ENCODE measurements at regions not wholly inside any gene's neighbourhood (a gene's known extent, or its start where the extent isn't known, plus 50 kb on each side); places are given as distances from the start of the nearest gene placed in this dataset.

DNA sequence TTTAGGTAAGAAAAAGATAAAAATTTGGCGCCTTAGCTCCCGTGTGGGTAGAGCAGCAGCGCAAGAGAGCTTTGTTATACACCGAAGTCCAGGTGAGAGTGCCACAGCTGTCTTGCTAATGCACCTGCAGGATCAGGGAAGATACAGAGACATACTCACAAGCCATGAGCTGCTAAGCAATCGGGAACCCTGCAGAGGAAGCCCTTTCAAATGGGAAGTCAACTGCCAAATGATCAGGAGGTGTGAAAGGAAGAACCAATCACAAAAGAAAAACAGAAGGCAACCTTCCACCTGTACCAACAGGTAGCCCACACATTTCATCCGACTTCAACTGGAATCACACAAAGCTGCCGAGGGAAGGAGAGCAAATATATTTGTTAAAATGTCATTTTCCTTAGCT is 610.5 kb upstream of the PFKP start (continued):
- TF ChIP-seq AR (CRISPR knock-in tag; IDR thresholded peaks at IDR 0.05) (no peak), RELA (CRISPR knock-in tag; IDR thresholded peaks at IDR 0.05; ENCODE audit: borderline replicate concordance) (no peak), NFE2L1 (CRISPR knock-in tag; IDR thresholded peaks at IDR 0.05) (0 out of 2 replicates have a peak, but pooled peaks have one; percentile 49), FOXK1 (CRISPR knock-in tag; IDR thresholded peaks at IDR 0.05) (peak; percentile 50; the same call in 1 of the 2 replicates), TP53 (CRISPR knock-in tag; IDR thresholded peaks at IDR 0.05) (peak; percentile 35; the same call in 1 of the 2 replicates), ZNF671 (CRISPR knock-in tag; IDR thresholded peaks at IDR 0.05) (no peak), NR2C2 (CRISPR knock-in tag; IDR thresholded peaks at IDR 0.05) (no peak), SMAD4 (CRISPR knock-in tag; IDR thresholded peaks at IDR 0.05) (no peak), TEAD1 (CRISPR knock-in tag; IDR thresholded peaks at IDR 0.05) (peak; percentile 74), ZNF423 (CRISPR knock-in tag; IDR thresholded peaks at IDR 0.05) (no peak), ETV6 (CRISPR knock-in tag; IDR thresholded peaks at IDR 0.05) (peak; percentile 71; the same call in 1 of the 2 replicates), ZNF219 (CRISPR knock-in tag; IDR thresholded peaks at IDR 0.05; ENCODE audit: borderline replicate concordance) (no peak), JAZF1 (CRISPR knock-in tag; IDR thresholded peaks at IDR 0.05) (no peak), ZNF232 (CRISPR knock-in tag; IDR thresholded peaks at IDR 0.05) (no peak), GRHL2 (CRISPR knock-in tag; IDR thresholded peaks at IDR 0.05; ENCODE audit: insufficient replicate concordance, severe bottlenecking) (no peak)
- TF ChIP-seq, protein P1, sequence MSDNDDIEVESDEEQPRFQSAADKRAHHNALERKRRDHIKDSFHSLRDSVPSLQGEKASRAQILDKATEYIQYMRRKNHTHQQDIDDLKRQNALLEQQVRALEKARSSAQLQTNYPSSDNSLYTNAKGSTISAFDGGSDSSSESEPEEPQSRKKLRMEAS (CRISPR knock-in tag; IDR thresholded peaks at IDR 0.05): peak; percentile 79
- TF ChIP-seq, protein P2, sequence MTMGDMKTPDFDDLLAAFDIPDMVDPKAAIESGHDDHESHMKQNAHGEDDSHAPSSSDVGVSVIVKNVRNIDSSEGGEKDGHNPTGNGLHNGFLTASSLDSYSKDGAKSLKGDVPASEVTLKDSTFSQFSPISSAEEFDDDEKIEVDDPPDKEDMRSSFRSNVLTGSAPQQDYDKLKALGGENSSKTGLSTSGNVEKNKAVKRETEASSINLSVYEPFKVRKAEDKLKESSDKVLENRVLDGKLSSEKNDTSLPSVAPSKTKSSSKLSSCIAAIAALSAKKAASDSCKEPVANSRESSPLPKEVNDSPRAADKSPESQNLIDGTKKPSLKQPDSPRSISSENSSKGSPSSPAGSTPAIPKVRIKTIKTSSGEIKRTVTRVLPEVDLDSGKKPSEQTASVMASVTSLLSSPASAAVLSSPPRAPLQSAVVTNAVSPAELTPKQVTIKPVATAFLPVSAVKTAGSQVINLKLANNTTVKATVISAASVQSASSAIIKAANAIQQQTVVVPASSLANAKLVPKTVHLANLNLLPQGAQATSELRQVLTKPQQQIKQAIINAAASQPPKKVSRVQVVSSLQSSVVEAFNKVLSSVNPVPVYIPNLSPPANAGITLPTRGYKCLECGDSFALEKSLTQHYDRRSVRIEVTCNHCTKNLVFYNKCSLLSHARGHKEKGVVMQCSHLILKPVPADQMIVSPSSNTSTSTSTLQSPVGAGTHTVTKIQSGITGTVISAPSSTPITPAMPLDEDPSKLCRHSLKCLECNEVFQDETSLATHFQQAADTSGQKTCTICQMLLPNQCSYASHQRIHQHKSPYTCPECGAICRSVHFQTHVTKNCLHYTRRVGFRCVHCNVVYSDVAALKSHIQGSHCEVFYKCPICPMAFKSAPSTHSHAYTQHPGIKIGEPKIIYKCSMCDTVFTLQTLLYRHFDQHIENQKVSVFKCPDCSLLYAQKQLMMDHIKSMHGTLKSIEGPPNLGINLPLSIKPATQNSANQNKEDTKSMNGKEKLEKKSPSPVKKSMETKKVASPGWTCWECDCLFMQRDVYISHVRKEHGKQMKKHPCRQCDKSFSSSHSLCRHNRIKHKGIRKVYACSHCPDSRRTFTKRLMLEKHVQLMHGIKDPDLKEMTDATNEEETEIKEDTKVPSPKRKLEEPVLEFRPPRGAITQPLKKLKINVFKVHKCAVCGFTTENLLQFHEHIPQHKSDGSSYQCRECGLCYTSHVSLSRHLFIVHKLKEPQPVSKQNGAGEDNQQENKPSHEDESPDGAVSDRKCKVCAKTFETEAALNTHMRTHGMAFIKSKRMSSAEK (CRISPR knock-in tag; IDR thresholded peaks at IDR 0.05; ENCODE audit: borderline replicate concordance): 0 out of 2 replicates have a peak, but pooled peaks have one; percentile 55
- TF ChIP-seq, protein P3, sequence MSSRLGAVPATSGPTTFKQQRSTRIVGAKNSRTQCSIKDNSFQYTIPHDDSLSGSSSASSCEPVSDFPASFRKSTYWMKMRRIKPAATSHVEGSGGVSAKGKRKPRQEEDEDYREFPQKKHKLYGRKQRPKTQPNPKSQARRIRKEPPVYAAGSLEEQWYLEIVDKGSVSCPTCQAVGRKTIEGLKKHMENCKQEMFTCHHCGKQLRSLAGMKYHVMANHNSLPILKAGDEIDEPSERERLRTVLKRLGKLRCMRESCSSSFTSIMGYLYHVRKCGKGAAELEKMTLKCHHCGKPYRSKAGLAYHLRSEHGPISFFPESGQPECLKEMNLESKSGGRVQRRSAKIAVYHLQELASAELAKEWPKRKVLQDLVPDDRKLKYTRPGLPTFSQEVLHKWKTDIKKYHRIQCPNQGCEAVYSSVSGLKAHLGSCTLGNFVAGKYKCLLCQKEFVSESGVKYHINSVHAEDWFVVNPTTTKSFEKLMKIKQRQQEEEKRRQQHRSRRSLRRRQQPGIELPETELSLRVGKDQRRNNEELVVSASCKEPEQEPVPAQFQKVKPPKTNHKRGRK (CRISPR knock-in tag; IDR thresholded peaks at IDR 0.05; ENCODE audit: borderline replicate concordance): 0 out of 2 replicates have a peak, but pooled peaks have one; percentile 4
- TF ChIP-seq, protein P4, sequence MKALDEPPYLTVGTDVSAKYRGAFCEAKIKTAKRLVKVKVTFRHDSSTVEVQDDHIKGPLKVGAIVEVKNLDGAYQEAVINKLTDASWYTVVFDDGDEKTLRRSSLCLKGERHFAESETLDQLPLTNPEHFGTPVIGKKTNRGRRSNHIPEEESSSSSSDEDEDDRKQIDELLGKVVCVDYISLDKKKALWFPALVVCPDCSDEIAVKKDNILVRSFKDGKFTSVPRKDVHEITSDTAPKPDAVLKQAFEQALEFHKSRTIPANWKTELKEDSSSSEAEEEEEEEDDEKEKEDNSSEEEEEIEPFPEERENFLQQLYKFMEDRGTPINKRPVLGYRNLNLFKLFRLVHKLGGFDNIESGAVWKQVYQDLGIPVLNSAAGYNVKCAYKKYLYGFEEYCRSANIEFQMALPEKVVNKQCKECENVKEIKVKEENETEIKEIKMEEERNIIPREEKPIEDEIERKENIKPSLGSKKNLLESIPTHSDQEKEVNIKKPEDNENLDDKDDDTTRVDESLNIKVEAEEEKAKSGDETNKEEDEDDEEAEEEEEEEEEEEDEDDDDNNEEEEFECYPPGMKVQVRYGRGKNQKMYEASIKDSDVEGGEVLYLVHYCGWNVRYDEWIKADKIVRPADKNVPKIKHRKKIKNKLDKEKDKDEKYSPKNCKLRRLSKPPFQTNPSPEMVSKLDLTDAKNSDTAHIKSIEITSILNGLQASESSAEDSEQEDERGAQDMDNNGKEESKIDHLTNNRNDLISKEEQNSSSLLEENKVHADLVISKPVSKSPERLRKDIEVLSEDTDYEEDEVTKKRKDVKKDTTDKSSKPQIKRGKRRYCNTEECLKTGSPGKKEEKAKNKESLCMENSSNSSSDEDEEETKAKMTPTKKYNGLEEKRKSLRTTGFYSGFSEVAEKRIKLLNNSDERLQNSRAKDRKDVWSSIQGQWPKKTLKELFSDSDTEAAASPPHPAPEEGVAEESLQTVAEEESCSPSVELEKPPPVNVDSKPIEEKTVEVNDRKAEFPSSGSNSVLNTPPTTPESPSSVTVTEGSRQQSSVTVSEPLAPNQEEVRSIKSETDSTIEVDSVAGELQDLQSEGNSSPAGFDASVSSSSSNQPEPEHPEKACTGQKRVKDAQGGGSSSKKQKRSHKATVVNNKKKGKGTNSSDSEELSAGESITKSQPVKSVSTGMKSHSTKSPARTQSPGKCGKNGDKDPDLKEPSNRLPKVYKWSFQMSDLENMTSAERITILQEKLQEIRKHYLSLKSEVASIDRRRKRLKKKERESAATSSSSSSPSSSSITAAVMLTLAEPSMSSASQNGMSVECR (CRISPR knock-in tag; IDR thresholded peaks at IDR 0.05; ENCODE audit: borderline replicate concordance): no peak
